ENCODE measurements at regions not wholly inside any gene's neighbourhood (a gene's known extent, or its start where the extent isn't known, plus 50 kb on each side); places are given as distances from the start of the nearest gene placed in this dataset.

DNA sequence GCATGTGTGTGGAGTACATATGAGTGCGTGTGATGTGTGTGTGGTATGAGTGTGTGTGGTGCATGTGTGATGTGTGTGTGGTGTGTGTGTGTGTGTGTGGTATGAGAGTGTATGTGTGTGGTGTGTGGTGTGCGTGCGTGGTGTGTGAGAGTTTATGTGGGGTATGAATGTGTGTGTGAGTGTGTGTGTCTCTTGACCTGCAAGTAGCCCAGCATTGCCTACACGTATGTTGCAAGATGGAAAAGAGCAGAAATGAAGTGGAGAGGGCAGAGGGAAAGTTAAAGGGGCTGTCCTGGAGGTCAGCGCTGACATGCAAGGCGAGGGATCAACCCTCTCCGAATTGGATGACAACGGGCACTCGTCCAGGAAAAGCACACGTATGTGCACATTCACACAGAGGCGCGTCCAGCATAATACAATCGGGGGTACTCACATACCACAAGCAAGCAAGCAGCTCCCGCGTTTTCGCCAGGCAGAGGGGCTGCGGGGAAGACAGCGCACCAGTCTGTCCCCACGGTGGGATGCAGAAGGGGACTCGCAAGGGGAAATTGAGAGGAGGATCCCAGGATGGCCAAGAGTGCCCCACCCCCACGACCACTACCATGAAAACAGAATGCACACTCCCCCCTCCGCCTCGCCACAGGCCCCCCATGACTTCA is 174.5 kb upstream of the AFDN start:
- Histone ChIP-seq H3K4me3 (ENCODE audit: low read depth, low read length) (no peak overlapping the region), H3K36me3 (ENCODE audit: control insufficient read depth, insufficient read depth, low read length) (no peaks in the 10 kb centered on the region), H3K27me3 (ENCODE audit: control insufficient read depth, insufficient read depth, low read length) (no peaks in the 10 kb centered on the region)
- FAIRE-seq (no peak), DNase-seq (ENCODE audit: low read depth) (no peak)
- TF ChIP-seq, protein P1, sequence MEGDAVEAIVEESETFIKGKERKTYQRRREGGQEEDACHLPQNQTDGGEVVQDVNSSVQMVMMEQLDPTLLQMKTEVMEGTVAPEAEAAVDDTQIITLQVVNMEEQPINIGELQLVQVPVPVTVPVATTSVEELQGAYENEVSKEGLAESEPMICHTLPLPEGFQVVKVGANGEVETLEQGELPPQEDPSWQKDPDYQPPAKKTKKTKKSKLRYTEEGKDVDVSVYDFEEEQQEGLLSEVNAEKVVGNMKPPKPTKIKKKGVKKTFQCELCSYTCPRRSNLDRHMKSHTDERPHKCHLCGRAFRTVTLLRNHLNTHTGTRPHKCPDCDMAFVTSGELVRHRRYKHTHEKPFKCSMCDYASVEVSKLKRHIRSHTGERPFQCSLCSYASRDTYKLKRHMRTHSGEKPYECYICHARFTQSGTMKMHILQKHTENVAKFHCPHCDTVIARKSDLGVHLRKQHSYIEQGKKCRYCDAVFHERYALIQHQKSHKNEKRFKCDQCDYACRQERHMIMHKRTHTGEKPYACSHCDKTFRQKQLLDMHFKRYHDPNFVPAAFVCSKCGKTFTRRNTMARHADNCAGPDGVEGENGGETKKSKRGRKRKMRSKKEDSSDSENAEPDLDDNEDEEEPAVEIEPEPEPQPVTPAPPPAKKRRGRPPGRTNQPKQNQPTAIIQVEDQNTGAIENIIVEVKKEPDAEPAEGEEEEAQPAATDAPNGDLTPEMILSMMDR (IDR thresholded peaks at IDR 0.05; ENCODE audit: insufficient read depth, low read length, severe bottlenecking) = no peak

DNA sequence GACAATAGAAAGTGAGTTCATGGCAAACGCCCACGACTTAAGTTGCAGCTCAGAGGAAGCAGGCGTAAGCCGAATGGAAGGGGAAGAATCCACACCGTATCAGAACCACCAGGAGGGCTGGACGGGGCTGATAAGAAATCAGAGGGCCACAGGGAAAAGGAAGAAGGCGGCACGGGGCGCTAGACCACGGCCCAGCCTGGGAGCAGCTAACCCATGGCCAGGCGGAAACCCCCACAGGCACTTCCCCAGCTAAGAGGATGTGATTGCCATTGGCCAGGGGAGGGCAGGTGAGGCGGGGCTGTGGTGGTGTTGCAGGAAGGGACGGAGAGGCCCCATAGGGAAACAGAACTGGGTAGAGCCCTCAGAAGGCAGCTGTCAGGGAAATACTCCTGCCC is 174.0 kb upstream of the AFDN start:
- H3K4me3 ChIP-seq (ENCODE audit: low read depth, low read length) = no peak overlapping the region
- no peak for FAIRE-seq
- no peak for DNase-seq (ENCODE audit: low read depth)
- H3K36me3 ChIP-seq (ENCODE audit: control insufficient read depth, insufficient read depth, low read length) = no peaks in the 10 kb centered on the region
- TF ChIP-seq, protein P1 (IDR thresholded peaks at IDR 0.05; ENCODE audit: insufficient read depth, low read length, severe bottlenecking) = no peak
- H3K27me3 ChIP-seq (ENCODE audit: control insufficient read depth, insufficient read depth, low read length) = no peaks in the 10 kb centered on the region

DNA sequence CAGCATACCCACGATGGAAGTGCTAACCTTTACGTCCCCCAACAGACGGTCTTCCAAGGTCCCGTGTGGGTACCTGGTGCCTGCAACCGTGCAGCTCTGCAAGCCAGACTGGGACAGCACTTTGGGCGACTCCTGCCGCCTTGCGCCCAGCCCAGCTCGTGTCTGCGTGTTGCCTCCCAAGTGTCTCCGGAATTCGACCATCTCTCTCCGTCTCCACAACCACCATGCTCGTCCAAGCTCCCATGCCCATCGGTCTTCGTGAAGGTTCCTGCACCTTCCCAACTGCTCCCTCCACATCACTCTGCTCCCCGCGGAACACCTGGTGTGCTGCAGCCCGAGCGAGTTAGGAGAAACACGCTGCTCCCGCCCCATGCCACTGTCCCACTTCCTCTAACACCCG is 173.2 kb upstream of the AFDN start:
- no peak for DNase-seq (ENCODE audit: low read depth)
- Histone ChIP-seq H3K36me3 (ENCODE audit: control insufficient read depth, insufficient read depth, low read length) (no peaks in the 10 kb centered on the region), H3K27me3 (ENCODE audit: control insufficient read depth, insufficient read depth, low read length) (no peaks in the 10 kb centered on the region), H3K4me3 (ENCODE audit: low read depth, low read length) (no peak overlapping the region)
- TF ChIP-seq, protein P1 (IDR thresholded peaks at IDR 0.05; ENCODE audit: insufficient read depth, low read length, severe bottlenecking) = no peak
- no peak for FAIRE-seq

DNA sequence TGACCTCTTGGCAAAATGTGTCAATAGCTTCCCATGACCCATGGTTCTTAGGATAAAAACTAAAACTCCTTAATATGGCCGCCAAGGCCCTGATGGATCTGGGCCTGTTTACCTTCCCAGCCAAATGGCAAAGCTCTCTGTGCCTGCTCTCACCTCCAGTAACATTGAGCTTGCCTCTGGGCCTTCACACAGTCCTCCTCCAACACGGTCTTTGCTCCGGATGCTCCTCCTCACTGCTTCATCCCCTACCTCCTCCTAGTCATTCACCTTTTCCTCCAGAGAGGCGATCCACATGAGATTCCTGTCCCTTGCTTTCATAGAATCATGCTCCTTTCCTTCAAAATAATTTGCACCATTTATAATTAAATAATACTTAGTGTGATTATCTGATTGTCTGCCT is 172.3 kb upstream of the AFDN start:
- TF ChIP-seq, protein P1 (IDR thresholded peaks at IDR 0.05; ENCODE audit: insufficient read depth, low read length, severe bottlenecking) = no peak
- Histone ChIP-seq H3K4me3 (ENCODE audit: low read depth, low read length) (no peak overlapping the region), H3K27me3 (ENCODE audit: control insufficient read depth, insufficient read depth, low read length) (no peaks in the 10 kb centered on the region), H3K36me3 (ENCODE audit: control insufficient read depth, insufficient read depth, low read length) (no peaks in the 10 kb centered on the region)
- FAIRE-seq = no peak
- DNase-seq (ENCODE audit: low read depth) = no peak

DNA sequence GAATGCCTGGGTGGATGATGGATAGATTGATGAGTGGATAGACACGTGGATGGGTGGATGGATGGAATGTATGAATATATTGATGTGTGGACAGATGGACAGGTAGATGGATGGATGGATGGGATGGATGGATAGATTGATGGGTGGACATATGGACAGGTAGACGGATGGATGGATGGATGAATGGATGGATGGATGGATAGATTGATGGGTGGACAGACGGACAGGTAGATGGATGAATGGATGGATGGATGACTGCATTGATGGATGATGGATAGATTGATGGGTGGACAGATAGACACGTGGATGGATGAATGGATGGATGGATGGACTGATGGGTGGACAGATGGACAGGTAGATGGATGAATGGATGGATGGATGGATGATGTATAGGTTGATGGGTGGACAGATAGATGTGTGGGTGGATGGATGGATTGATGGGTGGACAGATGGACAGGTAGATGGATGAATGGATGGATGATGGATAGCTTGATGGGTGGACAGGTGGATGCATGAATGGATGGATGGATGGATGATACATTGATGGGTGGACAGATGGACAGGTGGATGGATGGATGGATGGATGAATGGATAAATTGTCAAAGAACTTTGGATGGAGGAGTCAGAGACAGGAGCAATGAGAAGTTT is 171.4 kb upstream of the AFDN start:
- DNase-seq (ENCODE audit: low read depth) (no peak), FAIRE-seq (peak; percentile 40)

More for the DNA sequence above, 171.4 kb upstream of the AFDN start:
- TF ChIP-seq, protein P1 (IDR thresholded peaks at IDR 0.05; ENCODE audit: insufficient read depth, low read length, severe bottlenecking) = no peak
- no peaks in the 10 kb centered on the region for H3K27me3 ChIP-seq (ENCODE audit: control insufficient read depth, insufficient read depth, low read length)
- H3K4me3 ChIP-seq (ENCODE audit: low read depth, low read length) = no peak overlapping the region
- no peaks in the 10 kb centered on the region for H3K36me3 ChIP-seq (ENCODE audit: control insufficient read depth, insufficient read depth, low read length)
